A172 (cell line): ENCODE measurements at regions not wholly inside any gene's neighbourhood (a gene's known extent, or its start where the extent isn't known, plus 50 kb on each side); places are given as distances from the start of the nearest gene placed in this dataset.
"Not testable (repeated sequence)": the region's sequence is repeated elsewhere in the genome, so short reads cannot be mapped to it uniquely, and the experiment has no call there.

Experiments used
- DNase-seq: peaks from one replicate; pipeline ENCODE4 v3.0.0-alpha.2; 2015; ENCODE audit warnings: low spot score

GRCh38 chr6:137545073-137545472, 50.9 kb upstream of the OLIG3 start:
- no peak for DNase-seq

DNA sequence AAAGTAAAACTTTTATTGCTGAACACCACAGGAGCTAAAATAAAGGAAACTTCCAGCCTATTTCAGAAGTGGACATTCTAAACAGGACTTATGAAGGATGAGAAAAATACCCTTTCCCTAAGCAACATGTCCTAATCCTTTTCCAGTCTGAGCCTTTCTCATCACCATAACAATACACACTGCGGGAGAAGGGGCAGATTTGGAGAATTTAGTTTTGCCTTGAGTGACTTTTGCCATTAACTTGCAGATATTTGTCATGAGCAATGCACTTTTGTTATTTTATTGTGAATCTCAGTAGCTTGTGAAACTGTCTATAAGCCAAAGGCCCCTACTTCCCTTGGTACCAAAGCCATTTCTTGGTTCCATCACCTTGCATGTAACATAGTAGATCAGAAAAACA, 53.0 kb upstream of the OLIG3 start:
- DNase-seq, result no peak

GRCh38 chr6:137547601-137548000, 53.4 kb upstream of the OLIG3 start:
- DNase-seq, result no peak

GRCh38 chr6:137549106-137549505, 54.9 kb upstream of the OLIG3 start:
- DNase-seq, result no peak

GRCh38 chr6:137550535-137550934, 56.3 kb upstream of the OLIG3 start:
- DNase-seq, result no peak

DNA sequence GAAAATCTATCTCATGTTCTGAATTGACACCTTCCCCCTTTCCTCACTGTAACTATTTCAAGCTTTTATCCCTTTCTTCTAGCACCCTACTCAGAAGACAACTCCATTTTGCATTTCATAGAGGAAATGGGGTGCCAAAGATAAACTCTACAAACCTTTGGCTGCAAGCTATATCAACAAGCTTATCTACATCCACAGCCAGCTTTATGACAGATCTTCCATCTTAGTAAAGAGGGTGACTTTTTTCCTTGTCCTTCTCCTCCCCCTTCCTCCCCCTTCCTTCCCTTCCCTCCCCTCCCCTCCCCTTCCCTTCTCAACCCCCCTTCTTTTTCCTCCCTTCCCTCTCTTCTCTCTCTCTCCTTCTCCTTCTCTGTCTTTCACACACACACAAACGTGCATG, 58.0 kb upstream of the OLIG3 start:
- DNase-seq, result no peak

- DNase-seq, result no peak
Observed at GRCh38 chr6:137552809-137553208, 58.6 kb upstream of the OLIG3 start.

DNA sequence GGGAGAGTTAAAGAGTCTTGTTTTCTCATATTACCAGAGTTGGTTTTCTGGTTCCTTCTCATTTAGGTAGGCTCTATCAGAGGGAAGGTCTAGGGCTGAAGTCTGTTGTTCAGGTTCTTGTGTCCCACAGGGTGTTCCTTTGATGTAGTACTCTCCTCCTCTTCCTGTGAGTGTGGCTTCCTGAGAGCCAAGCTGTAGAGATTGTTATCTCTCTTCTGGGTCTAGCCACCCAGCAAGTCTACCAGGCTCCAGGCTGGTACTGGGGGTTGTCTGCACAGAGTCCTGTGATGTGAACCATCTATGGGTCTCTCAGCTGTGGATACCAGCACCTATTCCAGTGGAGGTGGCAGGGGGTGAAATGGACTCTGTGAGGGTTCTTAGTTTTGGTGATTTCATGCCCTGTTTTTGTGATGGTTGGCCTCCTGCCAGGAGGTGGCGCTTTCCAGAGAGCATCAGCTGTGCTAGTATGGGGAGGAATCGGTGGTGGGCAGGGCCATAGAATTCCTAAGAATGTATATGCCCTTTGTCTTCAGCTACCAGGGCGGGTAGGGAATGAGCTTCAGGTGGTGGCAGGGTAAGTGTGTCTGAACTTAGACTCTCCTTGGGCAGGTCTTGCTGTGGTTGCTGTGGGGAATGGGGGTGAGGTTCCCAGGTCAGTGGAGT, 65.5 kb upstream of the OLIG3 start:
- DNase-seq, result not testable (repeated sequence)

- DNase-seq, result no peak
Observed at GRCh38 chr6:137560184-137560563, 66.0 kb upstream of the OLIG3 start.

DNA sequence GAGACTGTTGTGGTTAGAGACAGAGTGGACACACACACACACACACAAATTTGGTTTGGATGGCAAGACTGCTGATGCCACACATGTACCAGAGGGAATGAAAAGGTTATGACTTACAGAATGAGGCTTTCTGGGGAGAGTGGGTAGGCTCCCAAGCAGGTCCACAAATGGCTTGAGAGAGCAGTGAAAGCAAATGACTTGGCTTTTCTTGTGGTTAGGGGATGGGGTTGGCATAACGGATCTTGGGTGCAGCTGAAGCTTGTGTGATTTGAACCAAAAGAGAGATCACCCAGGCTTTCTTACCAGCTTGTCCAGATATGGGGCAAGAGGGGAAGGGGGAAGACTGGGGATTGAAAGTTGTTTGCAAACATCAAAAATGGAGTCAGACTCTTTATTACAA, 73.9 kb upstream of the OLIG3 start:
- no peak for DNase-seq

DNA sequence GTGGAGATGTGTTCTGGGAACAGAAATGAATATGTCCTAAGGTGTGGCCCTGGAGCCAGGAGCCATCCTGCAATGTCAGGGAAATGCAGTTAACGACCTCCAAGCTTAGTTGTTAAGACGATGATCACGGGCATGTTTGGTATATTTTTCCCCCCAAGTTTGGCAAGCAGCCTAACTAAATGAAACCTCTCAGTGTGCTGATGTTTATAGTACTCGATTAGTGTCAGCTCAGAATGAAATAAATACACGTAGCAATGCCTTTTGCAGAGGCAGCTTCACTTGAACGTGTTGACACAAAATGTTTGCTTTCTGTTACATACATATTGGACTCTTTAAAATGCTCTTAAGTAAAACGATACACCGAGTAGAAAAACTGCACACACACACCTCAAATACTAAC, 76.2 kb upstream of the OLIG3 start:
- no peak for DNase-seq

DNA sequence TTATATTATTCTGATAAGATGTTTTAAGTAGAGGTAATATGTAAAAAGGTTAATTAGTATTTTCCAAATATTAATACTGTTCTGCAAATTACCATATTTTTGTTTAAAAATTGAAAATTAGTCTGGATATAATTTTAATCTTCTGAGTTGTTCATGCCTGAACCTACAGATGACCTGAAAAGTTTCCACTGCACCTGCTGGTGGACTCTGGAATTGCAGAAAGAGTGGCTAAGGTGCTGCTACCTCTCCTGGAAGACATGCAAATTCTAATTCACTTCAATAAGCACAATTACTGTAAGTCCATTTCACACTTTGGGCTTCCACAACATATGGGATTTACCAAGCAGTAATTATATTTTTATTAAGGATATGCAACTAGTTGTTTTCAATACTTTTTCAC, 77.7 kb upstream of the OLIG3 start:
- DNase-seq, result peak; percentile 13

DNA sequence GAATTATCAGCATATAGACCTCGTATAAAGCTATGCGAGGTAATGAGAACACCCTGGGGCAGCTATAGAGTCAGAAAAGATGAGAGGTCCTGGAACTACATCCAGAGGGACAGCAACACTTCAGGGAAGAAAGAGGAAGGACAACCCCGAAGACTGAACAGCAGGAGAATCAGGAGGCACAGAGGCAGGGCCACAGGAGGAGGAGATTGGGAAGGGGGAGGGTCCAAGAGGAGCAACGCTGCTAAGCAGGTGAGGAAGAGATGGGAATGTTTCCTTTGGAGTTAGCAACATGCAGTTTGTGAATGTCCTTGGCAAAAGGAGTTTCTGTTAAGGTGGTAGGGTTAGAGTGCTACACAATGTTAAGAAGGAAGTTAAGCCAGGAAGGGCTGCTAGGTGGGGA, 79.5 kb upstream of the OLIG3 start:
- DNase-seq, result no peak

- DNase-seq, result no peak
Observed at GRCh38 chr6:137579612-137580011, 85.4 kb upstream of the OLIG3 start.

DNA sequence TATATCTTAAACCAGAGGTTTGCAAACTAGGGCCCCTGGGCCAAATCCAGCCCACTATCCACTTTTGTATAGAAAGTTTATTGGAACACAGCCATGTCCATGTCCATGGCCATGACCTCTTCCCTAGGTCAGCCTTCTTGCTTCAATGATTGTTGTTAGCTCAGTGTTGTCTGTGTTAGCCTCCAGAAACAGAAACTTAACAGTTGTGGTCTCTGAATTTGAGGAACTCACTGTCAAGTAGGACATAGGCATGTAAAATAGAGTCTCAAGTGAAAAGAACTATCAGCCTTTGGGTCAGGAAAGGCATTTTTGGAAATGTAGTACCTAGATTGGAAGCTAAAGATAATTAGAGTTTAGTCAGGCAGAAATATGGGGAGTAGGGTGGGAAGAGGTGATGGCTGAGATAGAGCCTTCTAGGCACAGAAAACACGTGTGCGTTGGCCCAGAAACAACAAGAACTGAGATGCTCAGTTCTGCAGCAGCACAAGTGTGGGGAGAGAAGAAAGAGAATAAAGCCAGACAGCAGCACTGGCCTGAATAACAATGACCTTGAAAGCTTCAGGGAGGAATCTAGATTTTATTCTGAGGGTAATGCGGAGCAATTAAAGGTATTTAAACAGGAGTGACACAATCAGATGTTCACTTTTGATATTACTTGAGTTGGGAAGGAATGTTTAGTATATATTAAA, 87.0 kb upstream of the OLIG3 start:
- no peak for DNase-seq

DNA sequence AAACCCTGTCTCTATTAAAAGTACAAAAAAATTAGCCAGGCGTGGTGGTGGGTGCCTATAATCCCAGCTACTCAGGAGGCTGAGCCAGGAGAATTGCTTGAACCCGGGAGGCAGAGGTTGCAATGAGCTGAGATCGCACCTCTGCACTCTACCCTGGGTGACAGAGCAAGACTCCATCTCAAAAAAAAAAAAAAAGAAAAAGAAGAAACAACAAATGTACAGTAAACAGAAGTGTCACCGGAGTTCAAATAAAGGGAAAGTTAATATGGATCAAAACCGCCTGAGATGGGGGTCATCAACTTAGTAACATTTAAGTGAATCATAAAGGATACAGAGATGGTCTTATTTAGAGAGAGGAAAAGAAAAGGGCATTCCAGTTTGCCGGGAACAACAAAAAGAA, 89.3 kb upstream of the OLIG3 start:
- not testable (repeated sequence) for DNase-seq

GRCh38 chr6:137588472-137588871, 94.3 kb upstream of the OLIG3 start:
- DNase-seq, result no peak

DNA sequence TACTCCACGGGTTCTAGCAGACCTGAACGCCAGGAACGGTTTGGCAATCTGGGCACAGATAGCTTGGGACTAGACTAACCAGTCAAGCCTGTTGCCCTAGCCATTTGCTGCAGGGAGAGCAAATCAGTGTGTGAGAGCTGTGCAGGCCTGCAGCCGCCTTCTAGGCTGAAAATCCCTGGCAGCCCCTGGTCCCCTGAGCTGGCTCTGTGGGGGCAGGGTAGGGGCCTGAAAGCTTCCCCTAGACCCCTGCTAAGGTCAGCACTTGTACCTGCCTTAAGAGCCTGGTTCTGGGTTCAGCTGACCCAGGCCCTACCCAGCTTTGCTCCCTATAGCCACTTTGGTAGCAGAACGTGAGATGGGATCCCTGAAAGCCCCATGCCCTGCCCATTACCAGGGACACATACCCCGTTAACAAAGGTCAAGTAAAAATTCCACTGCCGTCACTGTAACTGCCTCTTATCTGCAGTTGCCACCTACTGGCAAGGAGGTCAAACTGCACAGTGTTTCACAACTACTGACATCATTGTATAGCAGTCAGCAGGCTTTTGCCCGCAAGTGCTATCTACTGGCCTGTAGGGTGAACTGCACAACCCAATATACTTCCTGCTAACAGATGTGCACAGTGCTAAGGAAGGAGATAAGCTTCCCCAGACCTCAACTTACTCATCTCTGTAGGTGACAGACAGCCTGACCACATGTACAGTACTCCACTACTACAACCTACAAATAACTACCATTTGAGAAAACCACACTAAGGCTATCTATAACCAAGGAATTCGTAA, 95.1 kb upstream of the OLIG3 start:
- peak; percentile 69 for DNase-seq

DNA sequence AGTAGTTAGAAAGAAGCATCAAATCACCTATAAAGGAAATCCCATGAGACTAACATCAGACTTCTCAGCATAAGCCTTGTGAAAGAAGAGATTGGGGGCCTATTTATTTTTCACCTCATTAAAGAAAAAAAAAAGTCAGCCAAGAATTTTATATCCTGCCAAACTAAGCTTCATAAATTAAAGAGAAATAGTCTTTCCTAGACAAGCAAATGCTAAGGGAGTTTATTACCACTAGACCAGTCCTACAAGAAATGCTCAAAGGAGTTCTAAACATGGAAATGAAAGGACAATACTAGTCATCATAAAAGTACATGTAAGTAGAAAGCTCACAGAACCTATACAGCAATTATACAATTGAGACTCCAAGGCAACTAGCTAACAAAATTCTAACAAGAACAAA, 96.5 kb upstream of the OLIG3 start:
- no peak for DNase-seq

DNA sequence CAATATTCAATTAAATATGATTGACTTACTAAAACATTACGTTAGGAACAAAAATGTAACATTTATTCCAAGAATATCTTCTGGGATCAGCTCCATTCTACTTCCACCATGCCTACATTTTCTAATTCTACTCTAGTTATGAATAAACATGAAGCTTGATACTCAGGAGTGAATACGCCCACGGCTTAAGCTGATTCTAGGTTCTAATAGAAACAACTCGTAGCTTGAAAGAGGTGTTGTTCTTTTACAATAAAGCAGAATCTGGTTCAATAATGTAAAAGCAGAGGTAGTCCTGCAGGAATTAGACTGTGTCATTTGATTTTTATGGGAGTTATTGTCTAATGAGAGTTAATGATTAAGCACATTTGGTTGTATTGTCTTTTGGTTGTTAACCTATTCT, 107.3 kb upstream of the OLIG3 start:
- DNase-seq, result no peak

DNA sequence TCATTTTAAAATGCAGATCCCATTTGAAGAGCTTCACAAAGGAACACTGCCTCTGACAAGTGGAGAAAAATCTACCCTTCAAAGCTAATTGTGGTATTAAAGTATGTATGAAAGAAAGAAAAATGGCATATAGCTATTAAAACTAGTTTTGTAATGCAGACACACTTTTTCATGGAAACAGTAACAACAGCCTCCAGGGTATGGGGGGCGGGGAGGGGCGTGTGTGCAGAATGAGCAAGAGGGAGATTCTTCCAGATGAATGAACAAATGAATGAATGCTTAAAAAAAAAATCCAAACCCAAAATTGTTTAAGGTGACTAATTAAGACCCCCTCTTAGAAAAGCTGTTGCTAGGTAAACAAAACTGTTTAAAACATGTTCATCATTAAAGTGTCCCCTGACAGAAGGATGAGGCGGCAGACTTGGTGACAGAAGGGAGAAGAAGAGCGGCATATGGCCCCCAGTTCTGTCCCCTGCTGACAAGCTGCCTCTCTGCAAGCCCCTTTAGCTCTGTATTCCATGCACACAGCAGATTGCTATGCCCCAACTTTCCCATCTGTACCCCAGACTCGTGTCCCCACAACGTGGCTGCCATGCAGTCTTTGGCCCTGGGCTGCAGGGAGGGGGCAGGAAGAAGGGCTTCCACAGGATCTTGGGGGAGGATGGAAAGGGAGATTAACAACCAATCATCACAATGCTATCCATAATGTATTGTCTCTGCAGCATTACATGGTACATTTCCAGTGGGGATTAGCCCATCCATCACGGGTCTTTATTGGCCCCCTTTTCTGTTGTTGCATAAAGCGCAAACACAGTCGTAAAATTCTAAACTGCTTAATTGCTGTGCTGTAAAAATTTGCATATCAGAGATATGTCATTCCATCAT, 108.4 kb upstream of the OLIG3 start:
- DNase-seq, result no peak

DNA sequence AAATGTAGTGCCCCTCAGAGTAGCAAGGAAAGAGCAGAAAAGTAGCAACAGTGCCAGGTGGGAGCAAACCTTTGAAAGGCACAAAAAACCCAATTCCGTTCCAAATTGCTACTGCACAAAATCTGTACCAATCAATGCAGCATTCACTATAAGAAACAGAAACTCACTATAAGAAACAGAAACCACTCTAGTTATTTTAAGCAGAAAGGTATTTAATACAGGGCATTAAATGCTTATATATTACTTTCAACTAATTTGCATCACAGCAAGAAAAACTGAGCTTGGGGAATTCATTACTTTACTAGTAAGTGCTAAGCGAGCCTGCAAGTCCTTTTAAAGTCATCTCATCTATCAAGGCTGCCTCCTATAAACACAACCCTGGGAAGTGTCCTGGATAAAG, 116.5 kb upstream of the OLIG3 start:
- DNase-seq, result no peak
